HFFc6 (cell line): ENCODE measurements at regions not wholly inside any gene's neighbourhood (a gene's known extent, or its start where the extent isn't known, plus 50 kb on each side); places are given as distances from the start of the nearest gene placed in this dataset.
A peak's percentile ranks its signal among the peaks of the same experiment; 100 is the strongest.

ENCODE experiments used
- DNase-seq: peaks from one replicate; pipeline ENCODE4 v3.0.0-alpha.2; 2018
- H3K27ac Mint-ChIP-seq: 2 replicates; pipeline ENCODE4 v1.8.0; 2020; ENCODE audit warnings: mild to moderate bottlenecking, mixed read lengths
- H3K27me3 Mint-ChIP-seq: 2 replicates; pipeline ENCODE4 v1.8.0; 2021; ENCODE audit warnings: mild to moderate bottlenecking, moderate library complexity, mixed read lengths; ENCODE audit not compliant: insufficient read depth
- H3K36me3 Mint-ChIP-seq: 2 replicates; pipeline ENCODE4 v1.8.0; 2021; ENCODE audit warnings: low read depth, mixed read lengths
- H3K4me1 Mint-ChIP-seq: 2 replicates; pipeline ENCODE4 v1.8.0; 2020; ENCODE audit warnings: low read depth, mixed read lengths
- H3K4me3 Mint-ChIP-seq: 2 replicates; pipeline ENCODE4 v1.8.0; 2020; ENCODE audit warnings: mild to moderate bottlenecking, moderate library complexity, mixed read lengths
- H3K9me3 Mint-ChIP-seq: 2 replicates; pipeline ENCODE4 v1.8.0; 2020; ENCODE audit warnings: mild to moderate bottlenecking, mixed read lengths
- CTCF ChIP-seq: fragments of 200-600 bp; sonication (generic); IDR thresholded peaks from 2 replicates; pipeline ENCODE4 v1.5.0; 2021; ENCODE audit warnings: antibody characterized with exemption, mild to moderate bottlenecking

- Mint-ChIP-seq H3K36me3 (peaks cover 32% of the 10 kb centered on the region), H3K9me3 (peaks cover 12% of the 10 kb centered on the region), H3K27me3 (no peaks in the 10 kb centered on the region), H3K27ac (peak overlapping the region; percentile 97), H3K4me1 (peaks cover 94% of the 10 kb centered on the region), H3K4me3 (no peak overlapping the region; the same call in 1 of the 2 replicates)
- no peak for TF ChIP-seq CTCF
- DNase-seq = no peak
Measured at GRCh38 chr10:78264361-78264760, 230.7 kb downstream of the RPS24 start.

DNA sequence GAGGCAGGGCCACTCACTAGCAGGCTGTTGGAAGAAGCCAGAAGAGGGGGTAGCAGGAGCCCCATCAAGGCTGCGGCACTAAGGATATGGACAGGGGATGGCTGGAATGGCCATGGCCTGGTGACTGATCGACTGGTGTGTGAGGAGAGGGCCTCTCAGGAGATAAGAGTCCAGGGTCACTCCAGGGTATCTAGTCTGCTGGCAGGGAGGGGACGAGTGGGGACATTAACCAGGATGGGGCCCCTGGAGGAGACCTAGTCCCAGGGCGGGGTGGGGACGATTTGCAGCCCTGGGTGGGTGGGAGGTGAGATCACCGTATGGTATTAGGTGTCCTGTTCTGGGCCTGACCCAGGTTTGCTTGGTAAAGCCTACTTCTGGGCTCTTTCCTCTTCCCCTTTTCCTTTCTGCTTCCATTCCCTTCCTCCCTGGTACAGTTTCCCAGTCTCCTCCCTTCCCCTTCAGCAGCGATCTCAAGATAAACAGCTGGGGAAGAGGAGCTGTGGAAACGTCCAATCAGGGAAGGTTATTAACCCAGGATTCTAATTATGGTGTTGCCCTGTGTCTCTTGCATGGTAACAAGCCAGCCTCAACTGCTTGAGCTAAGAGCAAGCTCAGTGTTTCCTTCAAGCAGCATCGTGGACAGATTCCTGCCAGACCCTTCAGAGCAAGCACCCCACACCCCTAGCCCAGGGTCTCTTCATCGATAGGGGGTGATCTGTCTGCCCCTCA lies 233.2 kb downstream of the RPS24 start:
- no peak overlapping the region for H3K4me3 Mint-ChIP-seq
- TF ChIP-seq CTCF = no peak
- peak; percentile 15 for DNase-seq
- H3K27ac Mint-ChIP-seq = peak overlapping the region; percentile 89
- H3K9me3 Mint-ChIP-seq = peaks cover 7% of the 10 kb centered on the region
- no peaks in the 10 kb centered on the region for H3K27me3 Mint-ChIP-seq
- peaks cover 26% of the 10 kb centered on the region for H3K36me3 Mint-ChIP-seq
- H3K4me1 Mint-ChIP-seq = peaks cover 69% of the 10 kb centered on the region

DNA sequence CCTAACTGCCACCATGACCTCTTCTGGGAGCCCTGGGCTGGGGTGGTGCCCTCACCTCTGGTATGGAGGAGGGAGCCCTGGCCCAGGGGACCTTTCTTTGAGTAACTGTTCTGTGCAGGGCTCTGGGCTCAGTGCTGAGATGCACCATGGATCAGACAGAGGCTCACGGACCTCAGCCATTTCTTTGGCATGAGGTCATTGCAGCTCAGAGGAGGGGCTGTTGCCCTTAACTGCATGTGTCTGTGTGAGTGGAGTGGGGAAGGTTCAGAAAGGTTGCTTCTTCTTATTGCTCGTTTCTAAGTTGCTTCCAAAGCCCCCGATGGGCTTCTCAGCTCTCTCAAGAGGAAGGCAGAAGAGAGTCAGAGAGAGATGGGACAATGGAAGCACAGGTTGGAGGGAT lies 233.9 kb downstream of the RPS24 start:
- peaks cover 67% of the 10 kb centered on the region for H3K4me1 Mint-ChIP-seq
- peaks cover 26% of the 10 kb centered on the region for H3K36me3 Mint-ChIP-seq
- TF ChIP-seq CTCF = no peak
- peak overlapping the region; percentile 89 for H3K27ac Mint-ChIP-seq
- peaks cover 7% of the 10 kb centered on the region for H3K9me3 Mint-ChIP-seq
- DNase-seq = peak; percentile 35
- no peaks in the 10 kb centered on the region for H3K27me3 Mint-ChIP-seq
- peak overlapping the region; percentile 27 for H3K4me3 Mint-ChIP-seq

DNA sequence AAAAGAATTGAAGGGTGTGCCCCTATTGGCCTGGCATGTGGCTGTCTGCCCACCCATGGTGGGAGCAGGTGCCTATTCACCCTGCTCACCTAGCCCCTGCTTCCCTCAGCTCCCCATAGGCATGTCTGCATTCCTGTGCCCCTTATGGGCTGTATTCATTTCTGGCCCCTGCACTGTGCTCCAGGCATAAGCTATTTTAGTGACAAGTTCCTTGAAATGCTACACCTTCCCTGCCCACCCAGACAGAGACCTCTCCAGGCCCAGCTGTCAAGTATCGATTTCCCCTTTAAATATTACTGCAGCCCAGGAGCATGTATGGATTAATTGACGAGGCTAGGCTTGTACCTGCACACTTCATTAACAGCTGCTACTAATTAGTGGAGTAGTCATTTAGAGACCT lies 235.4 kb downstream of the RPS24 start:
- Mint-ChIP-seq H3K27me3 (no peaks in the 10 kb centered on the region), H3K4me3 (no peak overlapping the region), H3K27ac (no peak overlapping the region), H3K36me3 (peaks cover 23% of the 10 kb centered on the region), H3K9me3 (peaks cover 7% of the 10 kb centered on the region), H3K4me1 (peaks cover 52% of the 10 kb centered on the region)
- DNase-seq = no peak
- TF ChIP-seq CTCF = no peak

GRCh38 chr10:78272329-78272728 lies 238.7 kb downstream of the RPS24 start:
- Mint-ChIP-seq H3K4me3 (no peak overlapping the region), H3K27ac (no peak overlapping the region), H3K36me3 (peaks cover 18% of the 10 kb centered on the region), H3K27me3 (peaks cover 1% of the 10 kb centered on the region; the same call in 1 of the 2 replicates), H3K9me3 (peaks cover 7% of the 10 kb centered on the region), H3K4me1 (peaks cover 27% of the 10 kb centered on the region)
- TF ChIP-seq CTCF = no peak
- DNase-seq = no peak
